ENCODE measurements at regions not wholly inside any gene's neighbourhood (a gene's known extent, or its start where the extent isn't known, plus 50 kb on each side); places are given as distances from the start of the nearest gene placed in this dataset.

DNA sequence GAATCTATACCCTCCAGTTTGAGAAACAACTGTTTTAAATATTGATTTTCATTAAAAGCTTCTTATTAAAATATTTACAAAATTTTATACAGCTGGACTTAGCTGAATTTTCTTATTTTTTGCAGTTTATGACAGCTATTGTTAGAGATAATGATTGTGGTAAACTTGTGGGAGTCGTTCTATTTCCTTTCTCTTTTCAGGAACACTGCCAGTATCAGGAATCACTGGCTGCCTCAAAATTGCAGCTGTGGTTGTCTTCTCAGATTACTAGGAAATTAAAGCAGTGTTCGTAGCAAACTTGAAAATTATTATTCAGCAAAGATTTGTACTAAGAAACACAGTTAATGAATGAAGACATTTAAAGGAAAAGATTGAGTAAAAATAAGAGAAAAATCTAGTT lies 311.0 kb downstream of the CENPW start:
- TF ChIP-seq, protein P1, sequence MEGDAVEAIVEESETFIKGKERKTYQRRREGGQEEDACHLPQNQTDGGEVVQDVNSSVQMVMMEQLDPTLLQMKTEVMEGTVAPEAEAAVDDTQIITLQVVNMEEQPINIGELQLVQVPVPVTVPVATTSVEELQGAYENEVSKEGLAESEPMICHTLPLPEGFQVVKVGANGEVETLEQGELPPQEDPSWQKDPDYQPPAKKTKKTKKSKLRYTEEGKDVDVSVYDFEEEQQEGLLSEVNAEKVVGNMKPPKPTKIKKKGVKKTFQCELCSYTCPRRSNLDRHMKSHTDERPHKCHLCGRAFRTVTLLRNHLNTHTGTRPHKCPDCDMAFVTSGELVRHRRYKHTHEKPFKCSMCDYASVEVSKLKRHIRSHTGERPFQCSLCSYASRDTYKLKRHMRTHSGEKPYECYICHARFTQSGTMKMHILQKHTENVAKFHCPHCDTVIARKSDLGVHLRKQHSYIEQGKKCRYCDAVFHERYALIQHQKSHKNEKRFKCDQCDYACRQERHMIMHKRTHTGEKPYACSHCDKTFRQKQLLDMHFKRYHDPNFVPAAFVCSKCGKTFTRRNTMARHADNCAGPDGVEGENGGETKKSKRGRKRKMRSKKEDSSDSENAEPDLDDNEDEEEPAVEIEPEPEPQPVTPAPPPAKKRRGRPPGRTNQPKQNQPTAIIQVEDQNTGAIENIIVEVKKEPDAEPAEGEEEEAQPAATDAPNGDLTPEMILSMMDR (conservative IDR thresholded peaks at IDR 0.05; ENCODE audit: low read depth, low read length) = no peak
- TF ChIP-seq EZH2phosphoT487 (IDR thresholded peaks at IDR 0.05; ENCODE audit: borderline replicate concordance, low read length) = no peak
- no peak for TF ChIP-seq EZH2 (IDR thresholded peaks at IDR 0.05; ENCODE audit: low read length, unreplicated experiment)
